Neuronal stem cell (in vitro differentiated cells): ENCODE measurements at regions not wholly inside any gene's neighbourhood (a gene's known extent, or its start where the extent isn't known, plus 50 kb on each side); places are given as distances from the start of the nearest gene placed in this dataset.

Source experiments
- DNase-seq: peaks from one replicate; pipeline ENCODE4 v3.0.0-alpha.2; 2013; ENCODE audit warnings: low spot score
- H2AFZ ChIP-seq: one replicate; pipeline ENCODE4 v1.6.1; 2013; ENCODE audit warnings: mild to moderate bottlenecking, low read length, inconsistent platforms
- H2AK5ac ChIP-seq: 2 replicates; pipeline ENCODE4 v1.6.1; 2013; ENCODE audit warnings: low read depth, mild to moderate bottlenecking, inconsistent platforms, low read length, moderate library complexity, mixed read lengths
- H2BK120ac ChIP-seq: 2 replicates; pipeline ENCODE4 v1.6.1; 2013; ENCODE audit warnings: low read depth, mild to moderate bottlenecking, inconsistent platforms, low read length, moderate library complexity, mixed read lengths
- H2BK12ac ChIP-seq: one replicate; pipeline ENCODE4 v1.6.1; 2013; ENCODE audit warnings: low read length, inconsistent platforms
- H2BK15ac ChIP-seq: 2 replicates; pipeline ENCODE4 v1.6.1; 2013; ENCODE audit warnings: mild to moderate bottlenecking, low read length, inconsistent platforms, mixed read lengths
- H2BK5ac ChIP-seq: one replicate; pipeline ENCODE4 v1.6.1; 2013; ENCODE audit warnings: inconsistent platforms, mild to moderate bottlenecking, low read length, moderate library complexity
- H3K14ac ChIP-seq: one replicate; pipeline ENCODE4 v1.6.1; 2013; ENCODE audit warnings: low read length, inconsistent platforms
- H3K18ac ChIP-seq: 2 replicates; pipeline ENCODE4 v1.6.1; 2013; ENCODE audit warnings: low read length, inconsistent platforms
- H3K23ac ChIP-seq: 2 replicates; pipeline ENCODE4 v1.6.1; 2013; ENCODE audit warnings: low read depth, mild to moderate bottlenecking, mixed read lengths, low read length, inconsistent platforms; ENCODE audit not compliant: poor library complexity
- H3K27ac ChIP-seq: replicated peaks from 3 replicates; pipeline ENCODE4 v1.5.1; 2013; ENCODE audit warnings: low read length, inconsistent platforms
- H3K27me3 ChIP-seq, 3 experiments: 2 replicates each; pipeline ENCODE4 v1.6.1; 2013; ENCODE audit warnings: low read length in 3 of 3, mild to moderate bottlenecking in 2 of 3, inconsistent platforms in 1 of 3, low read depth in 1 of 3, mixed read lengths in 1 of 3, moderate library complexity in 1 of 3; ENCODE audit not compliant: control insufficient read depth in 3 of 3, insufficient read depth in 3 of 3
- H3K36me3 ChIP-seq, 2 donors: replicated peaks in 1 of 2; 2 replicates each; pipeline ENCODE4 v1.6.1; 2013; ENCODE audit warnings: low read length in 2 of 2; ENCODE audit not compliant: control insufficient read depth in 2 of 2, insufficient read depth in 2 of 2
- H3K4ac ChIP-seq: 2 replicates; pipeline ENCODE4 v1.6.1; 2013; ENCODE audit warnings: inconsistent platforms, mild to moderate bottlenecking, low read length, moderate library complexity
- H3K4me1 ChIP-seq, 2 donors: 1 replicate in 1 of 2; 2 replicates in 1 of 2; pipeline ENCODE4 v1.6.1; 2013; ENCODE audit warnings: low read length in 2 of 2, low read depth in 1 of 2; ENCODE audit not compliant: control insufficient read depth in 2 of 2, insufficient read depth in 1 of 2
- H3K4me2 ChIP-seq: one replicate; pipeline ENCODE4 v1.6.1; 2013; ENCODE audit warnings: mild to moderate bottlenecking, low read length, inconsistent platforms; ENCODE audit not compliant: insufficient read depth, poor library complexity, severe bottlenecking
- H3K4me3 ChIP-seq, 2 donors: 2 replicates each; pipeline ENCODE4 v1.5.1; 2013; ENCODE audit warnings: low read length in 2 of 2, mild to moderate bottlenecking in 2 of 2, inconsistent platforms in 1 of 2, moderate library complexity in 1 of 2
- H3K79me1 ChIP-seq: one replicate; pipeline ENCODE4 v1.6.1; 2013; ENCODE audit warnings: low read depth, mild to moderate bottlenecking, inconsistent platforms, low read length, moderate library complexity
- H3K9ac ChIP-seq: one replicate; pipeline ENCODE4 v1.6.1; 2013; ENCODE audit warnings: mild to moderate bottlenecking, low read depth, low read length, inconsistent platforms; ENCODE audit not compliant: poor library complexity
- H3K9me3 ChIP-seq, 2 donors: replicated peaks in 1 of 2; 2 replicates each; pipeline versions ENCODE3 to v1.6.1; 2013; ENCODE audit warnings: low read length in 2 of 2, mild to moderate bottlenecking in 2 of 2, inconsistent platforms in 1 of 2, low read depth in 1 of 2, mixed read lengths in 1 of 2, moderate library complexity in 1 of 2; ENCODE audit not compliant: control insufficient read depth in 2 of 2, insufficient read depth in 1 of 2
- H4K8ac ChIP-seq: one replicate; pipeline ENCODE4 v1.6.1; 2013; ENCODE audit warnings: low read depth, mild to moderate bottlenecking, inconsistent platforms, low read length, moderate library complexity
- H4K91ac ChIP-seq: one replicate; pipeline ENCODE4 v1.6.1; 2013; ENCODE audit warnings: low read length, low read depth, mild to moderate bottlenecking, inconsistent platforms; ENCODE audit not compliant: poor library complexity
- WGBS, 2 donors: extraction: QIAGEN DNeasy Blood & Tissue Kit; methylation state at CpG; one replicate each; pipeline ENCODE4 v1.1.7; 2013; ENCODE audit warnings: missing lambda C conversion rate in 2 of 2, mixed read lengths in 1 of 2; ENCODE audit not compliant: insufficient read length in 2 of 2, insufficient replicate concordance in 1 of 2; ENCODE audit errors: extremely low coverage in 2 of 2; 5-methylcytosine and 5-hydroxymethylcytosine counted together

DNA sequence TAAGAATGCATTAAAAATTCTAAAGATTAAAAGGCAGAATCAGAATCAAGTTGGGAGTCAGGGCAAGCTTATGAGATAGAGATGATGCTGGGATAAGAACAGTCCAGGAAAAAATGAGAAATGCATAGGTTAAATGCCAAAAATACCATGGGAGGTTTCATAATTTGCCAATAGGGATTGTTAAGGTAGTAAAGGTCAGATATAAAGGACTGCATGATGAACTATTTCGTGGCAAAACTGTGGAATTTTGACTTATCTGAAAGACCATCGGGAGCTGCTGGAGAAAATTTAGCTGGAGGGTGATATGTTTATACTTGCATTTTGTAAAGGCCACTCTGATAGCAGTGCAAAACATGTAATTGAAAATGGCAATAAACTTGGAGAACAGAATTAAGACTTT is 1872.8 kb upstream of the ACO1 start:
- Histone ChIP-seq H3K9me3 (no peaks in the 10 kb centered on the region), H3K79me1 (no peaks in the 10 kb centered on the region), H2BK12ac (no peak overlapping the region), H2BK5ac (no peak overlapping the region), H3K4ac (no peak overlapping the region), H3K4me1 (no peaks in the 10 kb centered on the region), H3K18ac (no peak overlapping the region), H3K27me3 (no peaks in the 10 kb centered on the region), H4K8ac (no peak overlapping the region), H3K36me3 (no peaks in the 10 kb centered on the region), H3K9ac (no peak overlapping the region), H2BK15ac (no peak overlapping the region), H3K27ac (no peak overlapping the region), H4K91ac (no peak overlapping the region), H3K23ac (no peak overlapping the region), H2AK5ac (no peak overlapping the region), H2AFZ (no peak overlapping the region), H3K14ac (no peak overlapping the region), H2BK120ac (no peak overlapping the region), H3K4me3 (no peak overlapping the region), H3K4me2 (no peak overlapping the region)
- DNase-seq = no peak
- no CpG with 5 or more reads among the region's 2 CpGs for WGBS, 2 donors

- no CpG with 5 or more reads among the region's 1 CpG for WGBS, 2 donors
- Histone ChIP-seq H3K27ac (no peak overlapping the region), H3K18ac (no peak overlapping the region), H2BK5ac (no peak overlapping the region), H3K9ac (no peak overlapping the region), H2BK12ac (no peak overlapping the region), H2BK15ac (no peak overlapping the region), H3K4me2 (no peak overlapping the region), H3K23ac (no peak overlapping the region), H3K14ac (no peak overlapping the region), H3K4ac (no peak overlapping the region), H3K27me3 (no peaks in the 10 kb centered on the region), H2AFZ (no peak overlapping the region), H4K8ac (no peak overlapping the region), H3K9me3 (no peaks in the 10 kb centered on the region), H2AK5ac (no peak overlapping the region), H3K4me1 (no peaks in the 10 kb centered on the region), H3K36me3 (no peaks in the 10 kb centered on the region), H3K79me1 (no peaks in the 10 kb centered on the region), H2BK120ac (no peak overlapping the region), H3K4me3 (no peak overlapping the region), H4K91ac (no peak overlapping the region)
- DNase-seq = no peak
These were observed 1865.3 kb upstream of the ACO1 start for GRCh38 chr9:30519166-30519565.

DNA sequence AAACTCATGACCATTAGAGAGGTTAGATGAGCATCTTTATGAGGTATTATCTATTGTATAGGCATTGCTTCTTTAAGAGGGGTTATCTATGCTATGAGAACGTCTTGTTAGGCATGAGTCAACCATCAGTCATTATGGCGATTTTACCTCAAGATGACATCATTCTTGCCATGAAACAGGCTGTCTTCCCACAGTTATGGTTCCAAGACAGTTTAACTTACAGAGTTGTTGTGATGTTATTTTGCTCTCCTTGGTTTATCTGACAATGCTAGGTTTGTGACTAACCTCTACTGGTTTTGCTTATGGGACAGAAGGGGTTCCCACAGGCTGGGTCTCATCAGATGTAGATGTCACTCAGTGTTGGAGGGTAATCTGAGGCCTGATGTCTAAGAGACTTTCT is 1864.7 kb upstream of the ACO1 start:
- no peak overlapping the region for H3K18ac ChIP-seq
- H4K91ac ChIP-seq = no peak overlapping the region
- no peaks in the 10 kb centered on the region for H3K79me1 ChIP-seq
- H3K27me3 ChIP-seq = no peaks in the 10 kb centered on the region
- no peaks in the 10 kb centered on the region for H3K4me1 ChIP-seq
- H3K23ac ChIP-seq = no peak overlapping the region
- no peak overlapping the region for H4K8ac ChIP-seq
- H2BK15ac ChIP-seq = no peak overlapping the region
- H2BK120ac ChIP-seq = no peak overlapping the region
- H3K4me3 ChIP-seq = no peak overlapping the region
- H2BK12ac ChIP-seq = no peak overlapping the region
- H3K4ac ChIP-seq = no peak overlapping the region
- H3K14ac ChIP-seq = no peak overlapping the region
- no peak for DNase-seq
- no peak overlapping the region for H3K27ac ChIP-seq
- H2AFZ ChIP-seq = no peak overlapping the region
- H3K36me3 ChIP-seq = no peaks in the 10 kb centered on the region
- no CpG with 5 or more reads among the region's 2 CpGs for whole genome bisulfite sequencing, 2 donors
- H2BK5ac ChIP-seq = no peak overlapping the region
- H3K9ac ChIP-seq = no peak overlapping the region
- H2AK5ac ChIP-seq = no peak overlapping the region
- H3K9me3 ChIP-seq = no peaks in the 10 kb centered on the region
- no peak overlapping the region for H3K4me2 ChIP-seq

DNA sequence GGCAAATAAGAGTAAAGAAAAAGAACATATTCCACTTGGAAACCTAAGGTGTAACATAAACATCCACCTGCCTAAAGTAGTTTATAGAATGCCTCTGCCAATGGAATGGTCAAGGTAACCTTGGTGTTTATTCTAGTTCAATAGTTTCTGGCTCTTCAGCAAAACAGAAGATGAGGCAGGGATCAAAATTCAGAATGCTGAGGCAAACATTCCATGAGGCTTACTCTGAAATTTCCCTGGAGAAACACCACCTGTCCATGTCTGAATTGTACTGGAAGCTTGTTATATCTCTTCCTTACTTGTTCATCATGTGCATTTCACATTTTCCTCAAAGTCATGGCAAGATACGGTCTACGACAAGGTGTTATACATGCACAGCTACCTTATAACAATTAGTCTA is 1862.4 kb upstream of the ACO1 start:
- Histone ChIP-seq H3K9ac (no peak overlapping the region), H3K4ac (no peak overlapping the region), H3K23ac (no peak overlapping the region), H3K18ac (no peak overlapping the region), H2BK5ac (no peak overlapping the region), H2BK12ac (no peak overlapping the region), H3K4me1 (no peaks in the 10 kb centered on the region), H3K27me3 (no peaks in the 10 kb centered on the region), H4K8ac (no peak overlapping the region), H2BK120ac (no peak overlapping the region), H4K91ac (no peak overlapping the region), H3K14ac (no peak overlapping the region), H3K9me3 (no peaks in the 10 kb centered on the region), H2AK5ac (no peak overlapping the region), H3K4me2 (no peak overlapping the region), H3K79me1 (no peaks in the 10 kb centered on the region), H2AFZ (no peak overlapping the region), H3K4me3 (no peak overlapping the region), H3K27ac (no peak overlapping the region), H2BK15ac (no peak overlapping the region), H3K36me3 (no peaks in the 10 kb centered on the region)
- WGBS, 2 donors = no CpG with 5 or more reads among the region's 2 CpGs
- no peak for DNase-seq
